RPMI7951 (cell line): ENCODE measurements at regions not wholly inside any gene's neighbourhood (a gene's known extent, or its start where the extent isn't known, plus 50 kb on each side); places are given as distances from the start of the nearest gene placed in this dataset.
A peak's percentile ranks its signal among the peaks of the same experiment; 100 is the strongest.
"Not testable (repeated sequence)": the region's sequence is repeated elsewhere in the genome, so short reads cannot be mapped to it uniquely, and the experiment has no call there.

Experiments
- DNase-seq: peaks from one replicate; pipeline ENCODE4 v3.0.0-alpha.2; 2012; ENCODE audit warnings: low read depth

DNA sequence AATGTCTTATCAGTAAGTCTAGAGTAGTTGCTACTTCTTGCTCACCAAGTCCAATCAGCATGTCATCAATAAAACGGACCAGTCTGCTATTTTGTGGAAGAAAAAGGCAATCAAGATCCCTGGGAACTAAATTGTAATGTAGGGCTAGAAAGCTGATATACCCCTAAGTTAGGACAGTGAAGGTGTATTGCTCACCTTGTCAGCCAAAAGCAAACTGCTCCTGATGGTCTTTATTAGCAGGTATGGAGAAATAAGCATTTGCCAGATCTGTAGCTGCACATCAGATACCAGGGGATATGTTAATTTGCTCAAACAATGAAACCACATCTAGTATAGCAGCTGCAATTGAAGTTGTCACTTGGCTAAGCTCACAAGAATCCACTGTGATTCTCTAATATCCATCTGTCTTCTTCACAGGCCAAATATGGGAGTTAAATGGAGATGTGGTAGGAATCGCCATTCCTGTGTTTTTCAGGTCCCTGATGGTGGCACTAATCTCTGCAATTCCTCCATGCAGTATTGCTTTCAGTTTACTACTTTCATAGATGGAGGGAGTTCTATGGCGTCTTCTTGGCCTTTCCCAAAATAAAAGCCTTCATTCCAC lies 75.0 kb downstream of the TMEM237 start:
- no peak for DNase-seq

DNA sequence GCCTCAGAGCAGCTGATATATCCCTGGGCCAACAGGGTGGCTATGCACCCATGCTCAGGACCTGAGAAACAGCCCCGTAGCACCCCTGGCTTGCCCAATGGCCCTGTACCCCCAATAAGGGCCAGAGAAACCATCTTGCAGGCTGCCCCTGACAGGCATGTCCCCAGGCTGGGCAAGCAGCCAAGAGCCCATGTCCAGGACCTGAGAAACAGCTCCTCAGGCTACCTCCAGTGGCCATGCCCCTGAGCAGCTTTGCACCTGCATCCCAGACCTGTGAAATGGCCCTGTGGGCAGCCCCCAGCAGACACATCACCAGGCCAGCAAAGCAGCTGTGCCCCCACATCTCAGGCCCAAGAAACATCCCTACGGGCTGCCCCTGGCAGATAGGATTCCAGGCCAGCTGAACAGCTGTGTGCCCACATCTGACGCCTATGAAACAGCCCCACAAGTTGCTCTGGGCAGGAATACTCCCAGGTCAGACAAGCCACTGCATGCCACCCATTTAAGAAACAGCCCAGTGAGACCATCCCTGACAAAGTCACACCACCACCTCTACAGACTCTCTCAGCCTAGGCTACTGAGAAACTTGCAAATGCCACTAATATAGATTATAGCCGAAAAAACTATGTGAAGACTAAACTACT lies 84.1 kb downstream of the TMEM237 start:
- no peak for DNase-seq

DNA sequence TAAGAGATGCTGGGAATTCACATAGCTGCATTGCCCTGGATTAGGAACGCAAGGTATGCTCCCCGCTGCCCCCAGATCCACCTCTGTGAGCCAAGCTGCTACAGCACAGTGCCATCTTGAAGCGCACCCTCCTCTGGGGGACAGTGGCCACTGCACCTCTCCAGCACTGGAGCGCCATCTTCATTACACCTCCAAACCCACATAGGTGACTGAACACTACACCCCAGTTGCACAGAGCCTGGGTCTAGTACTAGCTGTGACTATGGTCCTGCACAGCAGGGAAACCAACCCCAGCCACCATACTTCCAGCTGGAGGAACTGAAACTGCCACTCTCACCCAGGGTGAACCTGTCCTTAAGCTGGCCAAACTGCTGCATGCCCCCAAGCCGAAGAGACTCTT lies 84.6 kb downstream of the TMEM237 start:
- DNase-seq: no peak

GRCh38 chr2:201558232-201558631 lies 85.1 kb downstream of the TMEM237 start:
- no peak for DNase-seq

DNA sequence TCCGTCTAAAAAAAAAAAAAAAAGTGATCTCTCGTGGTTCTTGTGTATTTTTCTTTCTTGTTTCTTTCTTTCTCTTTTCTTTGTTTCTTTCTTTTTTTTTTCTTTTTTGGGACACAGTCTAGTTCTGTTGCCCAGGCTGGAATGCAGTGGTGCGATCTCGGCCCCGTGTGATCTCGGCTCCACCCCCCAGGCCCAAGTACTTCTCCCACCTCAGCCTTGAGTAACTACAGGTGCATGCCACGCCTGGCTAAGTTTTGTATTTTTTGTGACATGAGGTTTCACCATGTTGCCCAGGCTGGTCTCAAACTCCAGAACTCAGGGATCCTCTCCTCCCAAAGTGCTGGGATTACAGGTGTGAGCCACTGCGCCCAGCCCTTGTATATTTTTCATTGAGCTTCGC lies 91.4 kb downstream of the TMEM237 start:
- no peak for DNase-seq

DNA sequence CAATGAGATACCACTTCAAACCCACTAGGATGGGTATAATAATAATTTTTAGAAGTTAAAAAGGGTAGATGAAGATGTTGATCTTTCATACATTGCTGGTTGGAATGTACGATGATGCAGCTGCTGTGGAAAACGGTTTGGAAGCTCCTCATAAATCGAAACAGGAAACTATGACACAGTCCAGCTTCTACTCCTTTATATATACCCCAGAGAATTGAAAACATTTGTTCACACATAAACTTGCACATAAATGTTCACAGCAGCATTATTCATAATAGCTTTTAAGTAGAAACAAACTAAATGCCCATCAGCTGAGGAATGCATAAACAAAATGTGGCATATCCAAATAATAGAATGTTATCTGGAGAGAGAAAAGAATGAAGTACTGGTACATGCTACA lies 95.0 kb downstream of the STRADB start:
- peak; percentile 7 for DNase-seq

- no peak for DNase-seq
Measured at GRCh38 chr2:201542291-201542690, 90.8 kb downstream of the STRADB start.

GRCh38 chr2:201539271-201539670 lies 87.7 kb downstream of the STRADB start:
- DNase-seq: not testable (repeated sequence)

GRCh38 chr2:201538025-201538424 lies 86.5 kb downstream of the STRADB start:
- DNase-seq: no peak

DNA sequence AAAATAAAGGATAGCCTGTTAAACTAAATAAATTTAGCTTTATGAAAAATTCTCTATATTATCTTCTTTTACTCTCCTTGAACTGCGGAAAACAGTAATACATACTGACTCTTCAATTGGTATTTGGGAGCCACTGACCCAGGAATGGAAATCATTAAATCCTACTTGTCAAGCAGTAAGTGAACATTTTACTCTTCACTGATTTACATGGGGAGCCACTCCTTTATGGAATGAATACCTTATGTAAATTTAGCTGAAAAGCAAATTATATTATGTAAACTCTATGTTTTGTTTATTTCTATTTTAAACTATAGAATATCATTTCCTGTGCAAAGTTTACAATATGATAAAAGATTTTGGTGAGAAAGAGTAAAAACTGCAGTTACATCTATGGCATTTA lies 85.2 kb downstream of the STRADB start:
- DNase-seq: no peak

DNA sequence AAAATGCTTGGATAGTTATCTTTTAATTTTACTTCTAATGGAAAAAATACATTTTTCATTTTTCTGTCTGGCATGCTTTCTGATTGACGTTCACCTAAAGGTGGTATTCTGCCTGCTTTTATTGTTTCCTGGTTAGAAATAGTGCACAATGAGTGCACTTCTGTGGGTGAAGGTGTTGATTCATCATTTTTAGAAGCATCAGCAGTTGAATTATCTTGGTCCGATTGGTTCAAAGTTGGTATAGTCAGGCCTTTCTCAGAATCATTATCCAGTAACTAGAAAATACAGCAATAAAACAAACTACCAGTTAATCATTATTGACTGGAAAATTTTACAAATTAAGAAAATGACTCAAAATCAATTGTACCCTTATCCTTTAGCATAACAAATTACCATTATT lies 84.5 kb downstream of the STRADB start:
- no peak for DNase-seq

- peak; percentile 99 for DNase-seq
Measured at GRCh38 chr2:201532686-201533304, 81.3 kb downstream of the STRADB start.
